Suprapubic skin (tissue), 4 donors: ENCODE measurements at regions not wholly inside any gene's neighbourhood (a gene's known extent, or its start where the extent isn't known, plus 50 kb on each side); places are given as distances from the start of the nearest gene placed in this dataset.

ENCODE experiments used
- CTCF ChIP-seq, 2 donors: fragments of 200-600 bp in 1 of 2; fragments of 450-650 bp in 1 of 2; sonication (generic) in 1 of 2; IDR thresholded peaks; one replicate each; pipeline ENCODE4 v1.5.1; 2016 to 2019; ENCODE audit warnings: antibody characterized with exemption in 2 of 2, mild to moderate bottlenecking in 1 of 2, moderate library complexity in 1 of 2
- POLR2A ChIP-seq, 2 donors: fragments of 450-650 bp; IDR thresholded peaks; one replicate each; pipeline ENCODE4 v1.6.1; 2017; ENCODE audit warnings: antibody characterized with exemption in 2 of 2, mild to moderate bottlenecking in 2 of 2, moderate library complexity in 2 of 2
- POLR2AphosphoS5 ChIP-seq, 3 donors: sonication (generic); formaldehyde crosslinking; IDR thresholded peaks; one replicate each; pipeline ENCODE4 v1.6.1; 2017; ENCODE audit warnings: antibody characterized with exemption in 3 of 3

- TF ChIP-seq CTCF (IDR thresholded peaks at IDR 0.05) (no peak), POLR2A (IDR thresholded peaks at IDR 0.05) (no peak), POLR2AphosphoS5 (IDR thresholded peaks at IDR 0.05) (no peak)
These were observed 447.8 kb upstream of the THBS1 start for GRCh38 chr15:39132954-39133600.
